KMS-11 (cell line): ENCODE measurements at regions not wholly inside any gene's neighbourhood (a gene's known extent, or its start where the extent isn't known, plus 50 kb on each side); places are given as distances from the start of the nearest gene placed in this dataset.

ENCODE experiments used
- H2AFZ ChIP-seq: fragments of 200-600 bp; sonication (generic); 2 replicates; pipeline ENCODE4 v1.6.1; 2016; ENCODE audit warnings: antibody characterized with exemption, mixed run types, low read depth
- H3K27ac ChIP-seq: fragments of 200-600 bp; sonication (generic); 2 replicates; pipeline ENCODE4 v1.6.1; 2016; ENCODE audit warnings: mild to moderate bottlenecking, mixed run types
- H3K27me3 ChIP-seq: fragments of 200-600 bp; sonication (generic); 2 replicates; pipeline ENCODE4 v1.6.1; 2017; ENCODE audit warnings: mild to moderate bottlenecking, low read depth, mixed run types, moderate library complexity; ENCODE audit not compliant: insufficient read depth
- H3K36me3 ChIP-seq: fragments of 200-600 bp; sonication (generic); 2 replicates; pipeline ENCODE4 v1.6.1; 2017; ENCODE audit warnings: mild to moderate bottlenecking, mixed run types; ENCODE audit not compliant: insufficient read depth
- H3K4me1 ChIP-seq: fragments of 200-600 bp; sonication (generic); 2 replicates; pipeline ENCODE4 v1.6.1; 2016; ENCODE audit warnings: mild to moderate bottlenecking, low read depth, mixed run types; ENCODE audit not compliant: poor library complexity, severe bottlenecking
- H3K4me2 ChIP-seq: fragments of 200-600 bp; sonication (generic); 2 replicates; pipeline ENCODE4 v1.7.0; 2016; ENCODE audit warnings: mild to moderate bottlenecking, mixed run types
- H3K4me3 ChIP-seq: fragments of 200-600 bp; sonication (generic); IDR thresholded peaks from 2 replicates; pipeline ENCODE4 v1.6.1; 2017; ENCODE audit warnings: low read depth, low read length, mixed read lengths; ENCODE audit not compliant: insufficient read depth
- H3K79me2 ChIP-seq: fragments of 200-600 bp; sonication (generic); 2 replicates; pipeline ENCODE4 v1.6.1; 2016; ENCODE audit warnings: low read depth, mixed run types; ENCODE audit not compliant: insufficient read depth
- H3K9ac ChIP-seq: fragments of 200-600 bp; sonication (generic); 2 replicates; pipeline ENCODE4 v1.6.1; 2016; ENCODE audit warnings: mild to moderate bottlenecking, mixed run types
- H4K20me1 ChIP-seq: fragments of 200-600 bp; sonication (generic); 2 replicates; pipeline ENCODE4 v1.6.1; 2016; ENCODE audit warnings: mild to moderate bottlenecking, mixed run types; ENCODE audit not compliant: insufficient read depth
- TF ChIP-seq, protein P1 (sequence below): fragments of 200-600 bp; sonication (generic); conservative IDR thresholded peaks from 2 replicates; pipeline ENCODE4 v1.6.1; 2017; ENCODE audit warnings: low read depth, mild to moderate bottlenecking, antibody characterized with exemption, low read length, moderate library complexity, mixed read lengths

- H3K4me1 ChIP-seq: no peaks in the 10 kb centered on the region
- no peak overlapping the region for H2AFZ ChIP-seq
- no peak overlapping the region for H3K9ac ChIP-seq
- TF ChIP-seq, protein P1, sequence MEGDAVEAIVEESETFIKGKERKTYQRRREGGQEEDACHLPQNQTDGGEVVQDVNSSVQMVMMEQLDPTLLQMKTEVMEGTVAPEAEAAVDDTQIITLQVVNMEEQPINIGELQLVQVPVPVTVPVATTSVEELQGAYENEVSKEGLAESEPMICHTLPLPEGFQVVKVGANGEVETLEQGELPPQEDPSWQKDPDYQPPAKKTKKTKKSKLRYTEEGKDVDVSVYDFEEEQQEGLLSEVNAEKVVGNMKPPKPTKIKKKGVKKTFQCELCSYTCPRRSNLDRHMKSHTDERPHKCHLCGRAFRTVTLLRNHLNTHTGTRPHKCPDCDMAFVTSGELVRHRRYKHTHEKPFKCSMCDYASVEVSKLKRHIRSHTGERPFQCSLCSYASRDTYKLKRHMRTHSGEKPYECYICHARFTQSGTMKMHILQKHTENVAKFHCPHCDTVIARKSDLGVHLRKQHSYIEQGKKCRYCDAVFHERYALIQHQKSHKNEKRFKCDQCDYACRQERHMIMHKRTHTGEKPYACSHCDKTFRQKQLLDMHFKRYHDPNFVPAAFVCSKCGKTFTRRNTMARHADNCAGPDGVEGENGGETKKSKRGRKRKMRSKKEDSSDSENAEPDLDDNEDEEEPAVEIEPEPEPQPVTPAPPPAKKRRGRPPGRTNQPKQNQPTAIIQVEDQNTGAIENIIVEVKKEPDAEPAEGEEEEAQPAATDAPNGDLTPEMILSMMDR: no peak
- no peaks in the 10 kb centered on the region for H4K20me1 ChIP-seq
- H3K27ac ChIP-seq: no peak overlapping the region
- no peak overlapping the region for H3K4me3 ChIP-seq
- no peak overlapping the region for H3K4me2 ChIP-seq
- H3K27me3 ChIP-seq: no peaks in the 10 kb centered on the region
- no peaks in the 10 kb centered on the region for H3K79me2 ChIP-seq
- no peaks in the 10 kb centered on the region for H3K36me3 ChIP-seq
Observed at GRCh38 chr16:27725236-27726000, 175.5 kb downstream of the KATNIP start.

- Histone ChIP-seq H3K9ac (no peak overlapping the region), H3K27me3 (no peaks in the 10 kb centered on the region), H3K4me2 (no peak overlapping the region), H3K4me3 (no peak overlapping the region), H3K27ac (no peak overlapping the region), H3K4me1 (no peaks in the 10 kb centered on the region), H4K20me1 (no peaks in the 10 kb centered on the region), H2AFZ (no peak overlapping the region), H3K36me3 (no peaks in the 10 kb centered on the region), H3K79me2 (no peaks in the 10 kb centered on the region)
- TF ChIP-seq, protein P1: no peak
Observed at GRCh38 chr16:27726621-27727261, 176.8 kb downstream of the KATNIP start.

- Histone ChIP-seq H3K4me2 (no peak overlapping the region), H3K79me2 (no peaks in the 10 kb centered on the region), H3K9ac (no peak overlapping the region), H3K4me1 (no peaks in the 10 kb centered on the region), H3K27ac (no peak overlapping the region), H4K20me1 (no peaks in the 10 kb centered on the region), H3K36me3 (no peaks in the 10 kb centered on the region), H3K4me3 (no peak overlapping the region), H3K27me3 (no peaks in the 10 kb centered on the region), H2AFZ (no peak overlapping the region)
- TF ChIP-seq, protein P1: no peak
Observed at GRCh38 chr16:27727941-27728340, 178.0 kb downstream of the KATNIP start.

GRCh38 chr16:27728691-27729090 lies 178.7 kb downstream of the KATNIP start:
- TF ChIP-seq, protein P1: no peak
- Histone ChIP-seq H3K4me1 (no peaks in the 10 kb centered on the region), H3K27me3 (no peaks in the 10 kb centered on the region), H3K79me2 (no peaks in the 10 kb centered on the region), H4K20me1 (no peaks in the 10 kb centered on the region), H2AFZ (no peak overlapping the region), H3K36me3 (no peaks in the 10 kb centered on the region), H3K27ac (no peak overlapping the region), H3K4me3 (no peak overlapping the region), H3K4me2 (no peak overlapping the region), H3K9ac (no peak overlapping the region)
